IMR-90 (cell line): ENCODE measurements at regions not wholly inside any gene's neighbourhood (a gene's known extent, or its start where the extent isn't known, plus 50 kb on each side); places are given as distances from the start of the nearest gene placed in this dataset.
A peak's percentile ranks its signal among the peaks of the same experiment; 100 is the strongest.

ENCODE experiments used
- ATAC-seq: fragments of 200-7000 bp; cut with Tn5 transposase; 2 replicates; pipeline ENCODE4 v1.9.1; 2020; ENCODE audit warnings: low read depth, mild to moderate bottlenecking, moderate library complexity
- BruUV-seq: library from RNA; stranded (reverse); fragments of 400-500 nt; replicated peaks from 2 replicates; lab custom pipeline; 2021; lab: Mats Ljungman, UMichigan
- CTCF ChIA-PET: fragments of 300-600 bp; formaldehyde crosslinking; extraction: SDS; loops from one replicate; lab custom pipeline; 2021; ENCODE audit warnings: antibody characterized with exemption; lab: Yijun Ruan, JAX
- POLR2A ChIA-PET: fragments of 300-600 bp; sonication (Branson Sonifier 250); formaldehyde crosslinking; loops from one replicate; lab custom pipeline; 2022; ENCODE audit warnings: antibody characterized with exemption; ENCODE audit not compliant: unreplicated experiment; lab: Charles Lee
- DNase-seq: peaks from one replicate; pipeline ENCODE4 v3.0.0; 2013
- H2AFZ ChIP-seq: replicated peaks from 2 replicates; pipeline ENCODE3; 2013; ENCODE audit warnings: low read length, mild to moderate bottlenecking; ENCODE audit not compliant: poor library complexity
- H2AK5ac ChIP-seq: 2 replicates; pipeline ENCODE4 v1.6.1; 2013; ENCODE audit warnings: low read depth, low read length, inconsistent platforms
- H2AK9ac ChIP-seq: replicated peaks from 2 replicates; pipeline ENCODE3; 2013; ENCODE audit warnings: mild to moderate bottlenecking, low read depth, low read length, moderate library complexity; ENCODE audit not compliant: poor library complexity
- H2BK120ac ChIP-seq: 2 replicates; pipeline ENCODE4 v1.6.1; 2013; ENCODE audit warnings: low read depth, low read length, inconsistent platforms
- H2BK15ac ChIP-seq: 3 replicates; pipeline ENCODE4 v1.6.1; 2013; ENCODE audit warnings: low read depth, low read length, inconsistent platforms
- H2BK20ac ChIP-seq: 2 replicates; pipeline ENCODE4 v1.6.1; 2013; ENCODE audit warnings: low read depth, mild to moderate bottlenecking, inconsistent platforms, low read length, moderate library complexity
- H2BK5ac ChIP-seq: 2 replicates; pipeline ENCODE4 v1.6.1; 2013; ENCODE audit warnings: mild to moderate bottlenecking, low read depth, low read length, inconsistent platforms; ENCODE audit not compliant: poor library complexity, severe bottlenecking
- H3K14ac ChIP-seq: replicated peaks from 2 replicates; pipeline ENCODE4 v1.6.1; 2013; ENCODE audit warnings: low read depth, low read length, inconsistent platforms
- H3K18ac ChIP-seq: 2 replicates; pipeline ENCODE4 v1.6.1; 2013; ENCODE audit warnings: low read depth, low read length, control low read depth
- H3K23ac ChIP-seq: 2 replicates; pipeline ENCODE4 v1.6.1; 2013; ENCODE audit warnings: low read depth, low read length, inconsistent platforms
- H3K27ac ChIP-seq: 2 replicates; pipeline ENCODE4 v1.5.1; 2013; ENCODE audit warnings: mild to moderate bottlenecking, control low read depth, low read length; ENCODE audit not compliant: insufficient read depth
- H3K27me3 ChIP-seq: 2 replicates; pipeline ENCODE4 v1.6.1; 2013; ENCODE audit warnings: low read length; ENCODE audit not compliant: control insufficient read depth, insufficient read depth
- H3K36me3 ChIP-seq: 2 replicates; pipeline ENCODE4 v1.6.1; 2013; ENCODE audit warnings: low read length, mixed read lengths; ENCODE audit not compliant: control insufficient read depth, insufficient read depth
- H3K4ac ChIP-seq: 2 replicates; pipeline ENCODE4 v1.6.1; 2013; ENCODE audit warnings: low read depth, low read length, inconsistent platforms
- H3K4me1 ChIP-seq: 2 replicates; pipeline ENCODE4 v1.6.1; 2013; ENCODE audit warnings: low read length, mixed read lengths; ENCODE audit not compliant: control insufficient read depth, insufficient read depth
- H3K4me2 ChIP-seq: 2 replicates; pipeline ENCODE4 v1.6.1; 2013; ENCODE audit warnings: low read depth, mild to moderate bottlenecking, control low read depth, low read length, moderate library complexity
- H3K4me3 ChIP-seq: 2 replicates; pipeline ENCODE4 v1.5.1; 2013; ENCODE audit warnings: low read depth, mild to moderate bottlenecking, control low read depth, low read length, moderate library complexity; ENCODE audit not compliant: insufficient read depth
- H3K56ac ChIP-seq: 2 replicates; pipeline ENCODE4 v1.6.1; 2013; ENCODE audit warnings: low read length, inconsistent platforms; ENCODE audit not compliant: insufficient read depth; ENCODE audit errors: extremely low read depth
- H3K79me1 ChIP-seq, 2 experiments: 2 replicates each; pipeline ENCODE4 v1.6.1; 2013; ENCODE audit warnings: low read length in 2 of 2, inconsistent platforms in 1 of 2, low read depth in 1 of 2
- H3K9ac ChIP-seq: 2 replicates; pipeline ENCODE4 v1.6.1; 2013; ENCODE audit warnings: low read depth, low read length, control low read depth
- H3K9me1 ChIP-seq: 2 replicates; pipeline ENCODE4 v1.6.1; 2013; ENCODE audit warnings: low read length, inconsistent platforms; ENCODE audit not compliant: insufficient read depth
- H3K9me3 ChIP-seq: 2 replicates; pipeline ENCODE4 v1.6.1; 2013; ENCODE audit warnings: low read length; ENCODE audit not compliant: control insufficient read depth, insufficient read depth
- H4K20me1 ChIP-seq: 2 replicates; pipeline ENCODE4 v1.6.1; 2013; ENCODE audit warnings: low read length, inconsistent platforms; ENCODE audit not compliant: insufficient read depth
- H4K5ac ChIP-seq: 2 replicates; pipeline ENCODE4 v1.6.1; 2013; ENCODE audit warnings: mild to moderate bottlenecking, low read depth, low read length, control low read depth
- H4K8ac ChIP-seq, 2 experiments: 2 replicates each; pipeline ENCODE4 v1.6.1; 2013; ENCODE audit warnings: low read depth in 2 of 2, low read length in 2 of 2, control low read depth in 1 of 2, inconsistent platforms in 1 of 2
- H4K91ac ChIP-seq: 2 replicates; pipeline ENCODE4 v1.6.1; 2013; ENCODE audit warnings: low read depth, low read length, inconsistent platforms; ENCODE audit not compliant: insufficient read depth
- CEBPB ChIP-seq: IDR thresholded peaks from 2 replicates; pipeline ENCODE4 v1.6.1; 2012; ENCODE audit warnings: low read depth, low read length, improper control_type of control experiment
- FOS ChIP-seq: fragments of 150-350 bp; IDR thresholded peaks from 2 replicates; pipeline ENCODE4 v1.6.1; 2016; ENCODE audit warnings: low read depth, low read length
- MXI1 ChIP-seq: IDR thresholded peaks from 2 replicates; pipeline ENCODE4 v1.6.1; 2012; ENCODE audit warnings: low read depth, mild to moderate bottlenecking, low read length, moderate library complexity, borderline replicate concordance
- RAD21 ChIP-seq: IDR thresholded peaks from 2 replicates; pipeline ENCODE4 v1.6.1; 2012; ENCODE audit warnings: low read length, improper control_type of control experiment
- WGBS, 2 experiments: methylation state at CpG; one replicate each; pipeline versions ENCODE4 v1.1.5 to v1.1.7; 2013; ENCODE audit warnings: missing lambda C conversion rate in 2 of 2; ENCODE audit not compliant: insufficient read length in 1 of 2; ENCODE audit errors: extremely low coverage in 2 of 2; 5-methylcytosine and 5-hydroxymethylcytosine counted together
- dilution Hi-C: fragments of 300-500 bp; cut with HindIII; formaldehyde crosslinking; loops from one replicate; pipeline ENCODE4 v1.14.3; 2018; ENCODE audit warnings: low sequenced_read_pairs; ENCODE audit not compliant: unreplicated experiment
- in situ Hi-C: fragments of 300-500 bp; cut with MboI; formaldehyde crosslinking; loops from 3 replicates; pipeline ENCODE4 v1.14.3; 2019; ENCODE audit warnings: low sequenced_read_pairs, inconsistent platforms, mixed read lengths
- intact Hi-C: fragments of 100-400 bp; cut with micrococcal nuclease; formaldehyde crosslinking; loops from 2 replicates; pipeline ENCODE4 v1.10.0; 2022

DNA sequence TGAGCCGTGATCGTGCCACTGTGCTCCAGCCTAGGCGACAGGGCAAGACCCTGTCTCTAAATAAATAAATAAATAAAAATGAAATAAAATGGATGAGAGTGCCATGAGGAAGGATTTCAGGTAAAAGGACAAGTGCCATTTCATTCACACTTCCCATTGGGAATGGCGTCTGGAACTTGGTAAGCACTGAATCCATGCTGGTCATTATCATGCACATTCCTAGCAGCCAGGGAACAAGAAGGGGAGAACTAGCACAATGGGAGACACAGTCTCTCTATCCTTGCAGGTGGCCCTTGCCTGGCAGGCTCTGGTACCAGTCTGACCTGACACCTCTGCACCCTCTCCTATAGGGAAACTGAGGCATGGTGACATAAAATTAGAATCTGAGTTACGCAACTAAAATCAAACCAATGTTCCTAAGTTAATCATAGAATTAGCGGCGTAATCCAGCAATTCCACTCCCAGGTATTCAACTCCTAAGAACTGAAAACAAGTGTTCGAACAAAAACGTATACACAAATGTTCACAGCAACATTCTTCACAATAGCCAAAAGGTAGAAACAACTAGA is 70.8 kb upstream of the MFGE8 start:
- H3K23ac ChIP-seq: no peak overlapping the region

More for the DNA sequence above, 70.8 kb upstream of the MFGE8 start:
- ChIA-PET POLR2A (no interaction called here), CTCF (no interaction called here)
- Histone ChIP-seq H3K4me1 (peaks cover 25% of the 10 kb centered on the region), H3K56ac (no peak overlapping the region), H2BK5ac (no peak overlapping the region), H3K9me1 (peaks cover 25% of the 10 kb centered on the region), H2BK120ac (peak overlapping the region; percentile 52), H3K27ac (no peak overlapping the region), H2AFZ (no peak overlapping the region), H3K18ac (no peak overlapping the region), H3K4ac (0 out of 2 replicates have a peak overlapping the region, but pooled peaks have one; percentile 4), H2BK15ac (peak overlapping the region; percentile 65; the same call in 1 of the 3 replicates), H3K27me3 (no peaks in the 10 kb centered on the region), H4K91ac (peak overlapping the region; percentile 46), H4K8ac (no peak overlapping the region), H3K4me2 (no peak overlapping the region), H3K9ac (no peak overlapping the region), H3K4me3 (no peak overlapping the region), H2AK5ac (peak overlapping the region; percentile 87), H4K20me1 (no peaks in the 10 kb centered on the region), H3K9me3 (no peaks in the 10 kb centered on the region), H4K5ac (no peak overlapping the region), H2BK20ac (no peak overlapping the region), H3K14ac (0 out of 2 replicates have a peak overlapping the region, but pooled peaks have one; percentile 23), H3K36me3 (no peaks in the 10 kb centered on the region), H3K79me1 (peaks cover 13 to 15% of the 10 kb centered on the region in 2 experiments; a peak in 3 of 4 replicates), H2AK9ac (no peak overlapping the region)
- in situ Hi-C loops (no loop called here), intact Hi-C loops (no loop called here), dilution Hi-C loops (no loop called here)
- DNase-seq (no peak), ATAC-seq (no peak)
- TF ChIP-seq MXI1: no peak
- peak; percentile 50 for TF ChIP-seq CEBPB
- no peak for TF ChIP-seq FOS
- TF ChIP-seq RAD21: no peak
- 100% methylated on average over 1 of the region's 9 CpGs; no CpG with 5 or more reads in 1 of the 2 experiments for WGBS, 2 experiments
- no TSS peak for BruUV-seq
